ENCODE measurements at regions not wholly inside any gene's neighbourhood (a gene's known extent, or its start where the extent isn't known, plus 50 kb on each side); places are given as distances from the start of the nearest gene placed in this dataset.
A peak's percentile ranks its signal among the peaks of the same experiment; 100 is the strongest.

GRCh38 chr9:15096972-15097371, 186.7 kb upstream of the FREM1 start:
- no peak for DNase-seq
- Histone ChIP-seq H2BK120ac (ENCODE audit: low read depth, low read length) (no peak overlapping the region), H3K36me3 (ENCODE audit: control insufficient read depth, insufficient read depth, low read length) (no peaks in the 10 kb centered on the region), H3K27me3 (ENCODE audit: insufficient read depth, low read length, poor library complexity) (no peaks in the 10 kb centered on the region), H2BK15ac (replicated peaks; ENCODE audit: low read depth) (no peak overlapping the region), H4K5ac (ENCODE audit: low read length) (no peak overlapping the region), H3K27ac (ENCODE audit: low read depth, low read length) (no peak overlapping the region), H3K9ac (ENCODE audit: low read length) (no peak overlapping the region), H3K18ac (ENCODE audit: low read length) (no peak overlapping the region), H3K4me3 (ENCODE audit: low read length) (no peak overlapping the region), H2AK5ac (ENCODE audit: low read length) (no peak overlapping the region), H3K23ac (ENCODE audit: low read length) (no peak overlapping the region), H4K8ac (ENCODE audit: low read depth, low read length) (no peak overlapping the region), H3K56ac (ENCODE audit: low read length) (no peak overlapping the region), H3K4me1 (ENCODE audit: control insufficient read depth, low read depth, low read length) (no peaks in the 10 kb centered on the region), H3K4ac (ENCODE audit: low read depth, low read length) (no peak overlapping the region), H3K79me2 (ENCODE audit: control insufficient read depth, insufficient read depth, low read length) (no peaks in the 10 kb centered on the region), H2BK5ac (ENCODE audit: low read length) (no peak overlapping the region), H3K79me1 (ENCODE audit: low read length) (no peaks in the 10 kb centered on the region), H3K4me2 (ENCODE audit: low read length) (no peak overlapping the region)
- WGBS (ENCODE audit: extremely low coverage, insufficient coverage, low lambda C conversion rate) = no CpG with 5 or more reads among the region's 2 CpGs

- Histone ChIP-seq H3K4me3 (ENCODE audit: low read length) (no peak overlapping the region), H3K4ac (ENCODE audit: low read depth, low read length) (no peak overlapping the region), H2BK15ac (replicated peaks; ENCODE audit: low read depth) (no peak overlapping the region), H2BK120ac (ENCODE audit: low read depth, low read length) (no peak overlapping the region), H3K56ac (ENCODE audit: low read length) (no peak overlapping the region), H3K79me1 (ENCODE audit: low read length) (no peaks in the 10 kb centered on the region), H2AK5ac (ENCODE audit: low read length) (no peak overlapping the region), H2BK5ac (ENCODE audit: low read length) (no peak overlapping the region), H3K79me2 (ENCODE audit: control insufficient read depth, insufficient read depth, low read length) (no peaks in the 10 kb centered on the region), H3K4me2 (ENCODE audit: low read length) (no peak overlapping the region), H3K27me3 (ENCODE audit: insufficient read depth, low read length, poor library complexity) (no peaks in the 10 kb centered on the region), H3K23ac (ENCODE audit: low read length) (no peak overlapping the region), H3K4me1 (ENCODE audit: control insufficient read depth, low read depth, low read length) (no peaks in the 10 kb centered on the region), H3K36me3 (ENCODE audit: control insufficient read depth, insufficient read depth, low read length) (no peaks in the 10 kb centered on the region), H3K27ac (ENCODE audit: low read depth, low read length) (no peak overlapping the region), H3K9ac (ENCODE audit: low read length) (no peak overlapping the region), H4K5ac (ENCODE audit: low read length) (no peak overlapping the region), H3K18ac (ENCODE audit: low read length) (no peak overlapping the region), H4K8ac (ENCODE audit: low read depth, low read length) (no peak overlapping the region)
- WGBS (ENCODE audit: extremely low coverage, insufficient coverage, low lambda C conversion rate) = no CpG with 5 or more reads among the region's 3 CpGs
- no peak for DNase-seq
Observed at GRCh38 chr9:15086778-15087324, 176.6 kb upstream of the FREM1 start.

GRCh38 chr9:15086156-15086763, 176.0 kb upstream of the FREM1 start:
- no peak overlapping the region for H3K4me2 ChIP-seq (ENCODE audit: low read length)
- no peak overlapping the region for H2AK5ac ChIP-seq (ENCODE audit: low read length)
- no peak overlapping the region for H2BK5ac ChIP-seq (ENCODE audit: low read length)
- WGBS (ENCODE audit: extremely low coverage, insufficient coverage, low lambda C conversion rate) = no CpG with 5 or more reads among the region's 6 CpGs
- H3K9ac ChIP-seq (ENCODE audit: low read length) = no peak overlapping the region
- H4K5ac ChIP-seq (ENCODE audit: low read length) = no peak overlapping the region
- no peak overlapping the region for H3K23ac ChIP-seq (ENCODE audit: low read length)
- H3K18ac ChIP-seq (ENCODE audit: low read length) = no peak overlapping the region
- H3K27me3 ChIP-seq (ENCODE audit: insufficient read depth, low read length, poor library complexity) = no peaks in the 10 kb centered on the region
- peak overlapping the region; percentile 31 for H3K4ac ChIP-seq (ENCODE audit: low read depth, low read length)
- no peak overlapping the region for H3K56ac ChIP-seq (ENCODE audit: low read length)
- H3K4me3 ChIP-seq (ENCODE audit: low read length) = no peak overlapping the region
- H3K36me3 ChIP-seq (ENCODE audit: control insufficient read depth, insufficient read depth, low read length) = no peaks in the 10 kb centered on the region
- no peaks in the 10 kb centered on the region for H3K79me1 ChIP-seq (ENCODE audit: low read length)
- no peak overlapping the region for H2BK120ac ChIP-seq (ENCODE audit: low read depth, low read length)
- H3K27ac ChIP-seq (ENCODE audit: low read depth, low read length) = no peak overlapping the region
- no peak overlapping the region for H4K8ac ChIP-seq (ENCODE audit: low read depth, low read length)
- no peaks in the 10 kb centered on the region for H3K79me2 ChIP-seq (ENCODE audit: control insufficient read depth, insufficient read depth, low read length)
- no peak overlapping the region for H2BK15ac ChIP-seq (replicated peaks; ENCODE audit: low read depth)
- no peak for DNase-seq
- H3K4me1 ChIP-seq (ENCODE audit: control insufficient read depth, low read depth, low read length) = no peaks in the 10 kb centered on the region

DNA sequence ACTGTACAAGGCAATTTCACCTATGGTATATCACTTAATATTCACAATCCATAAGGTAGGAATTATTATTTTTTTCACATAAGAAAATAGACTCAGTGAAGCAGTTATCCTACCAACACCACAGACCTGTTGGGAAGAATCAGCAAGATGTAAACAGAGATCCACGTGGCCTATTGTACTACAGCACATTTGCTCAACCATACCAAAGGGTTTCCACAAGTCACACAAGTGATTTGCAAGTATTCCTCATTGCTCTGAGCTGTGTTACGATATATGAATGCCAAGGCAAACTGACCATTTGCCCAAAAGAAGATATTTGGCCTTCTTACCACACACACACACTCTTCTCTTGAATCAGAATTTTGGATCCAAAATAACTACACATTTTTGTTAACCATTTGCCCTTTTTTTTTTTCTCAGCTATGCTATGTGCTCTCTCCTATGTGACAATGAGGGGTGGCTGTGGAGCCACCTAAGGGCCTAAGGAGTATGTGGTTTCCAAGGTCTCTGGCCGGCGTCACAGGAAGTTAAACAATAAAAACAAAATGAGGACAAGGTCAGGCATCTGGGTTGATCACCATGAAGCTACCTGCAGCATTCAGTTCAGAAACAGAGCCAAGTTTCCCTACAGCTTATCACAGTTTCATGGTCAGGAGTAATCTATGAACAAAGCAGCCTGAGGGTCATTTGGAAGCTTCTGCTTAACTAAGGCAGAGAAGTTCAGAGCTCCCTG, 171.0 kb upstream of the FREM1 start:
- H2BK120ac ChIP-seq (ENCODE audit: low read depth, low read length) = no peak overlapping the region

GRCh38 chr9:15080401-15080800, 170.2 kb upstream of the FREM1 start:
- H4K5ac ChIP-seq (ENCODE audit: low read length) = no peak overlapping the region
- H3K9ac ChIP-seq (ENCODE audit: low read length) = no peak overlapping the region
- no peak overlapping the region for H3K18ac ChIP-seq (ENCODE audit: low read length)
- H2AK5ac ChIP-seq (ENCODE audit: low read length) = no peak overlapping the region
- no peak overlapping the region for H4K8ac ChIP-seq (ENCODE audit: low read depth, low read length)
- no peak overlapping the region for H3K4me2 ChIP-seq (ENCODE audit: low read length)
- no peak overlapping the region for H3K56ac ChIP-seq (ENCODE audit: low read length)
- no peaks in the 10 kb centered on the region for H3K79me1 ChIP-seq (ENCODE audit: low read length)
- no peak overlapping the region for H3K4ac ChIP-seq (ENCODE audit: low read depth, low read length)
- no peak for DNase-seq
- H3K4me1 ChIP-seq (ENCODE audit: control insufficient read depth, low read depth, low read length) = peaks cover 2% of the 10 kb centered on the region
- H3K27ac ChIP-seq (ENCODE audit: low read depth, low read length) = no peak overlapping the region
- H2BK5ac ChIP-seq (ENCODE audit: low read length) = no peak overlapping the region
- no peak overlapping the region for H3K4me3 ChIP-seq (ENCODE audit: low read length)
- H2BK15ac ChIP-seq (replicated peaks; ENCODE audit: low read depth) = no peak overlapping the region
- H3K27me3 ChIP-seq (ENCODE audit: insufficient read depth, low read length, poor library complexity) = no peaks in the 10 kb centered on the region
- no CpG with 5 or more reads among the region's 3 CpGs for WGBS (ENCODE audit: extremely low coverage, insufficient coverage, low lambda C conversion rate)
- H3K23ac ChIP-seq (ENCODE audit: low read length) = no peak overlapping the region
- H3K36me3 ChIP-seq (ENCODE audit: control insufficient read depth, insufficient read depth, low read length) = no peaks in the 10 kb centered on the region
- no peak overlapping the region for H2BK120ac ChIP-seq (ENCODE audit: low read depth, low read length)
- no peaks in the 10 kb centered on the region for H3K79me2 ChIP-seq (ENCODE audit: control insufficient read depth, insufficient read depth, low read length)

More for the DNA sequence above, 171.0 kb upstream of the FREM1 start:
- Histone ChIP-seq H3K23ac (ENCODE audit: low read length) (no peak overlapping the region), H3K27me3 (ENCODE audit: insufficient read depth, low read length, poor library complexity) (no peaks in the 10 kb centered on the region), H3K79me2 (ENCODE audit: control insufficient read depth, insufficient read depth, low read length) (no peaks in the 10 kb centered on the region), H3K79me1 (ENCODE audit: low read length) (no peaks in the 10 kb centered on the region), H2BK15ac (replicated peaks; ENCODE audit: low read depth) (no peak overlapping the region), H3K4ac (ENCODE audit: low read depth, low read length) (peak overlapping the region; percentile 9), H3K27ac (ENCODE audit: low read depth, low read length) (no peak overlapping the region), H4K8ac (ENCODE audit: low read depth, low read length) (no peak overlapping the region), H3K9ac (ENCODE audit: low read length) (no peak overlapping the region), H3K18ac (ENCODE audit: low read length) (no peak overlapping the region), H4K5ac (ENCODE audit: low read length) (no peak overlapping the region), H3K36me3 (ENCODE audit: control insufficient read depth, insufficient read depth, low read length) (no peaks in the 10 kb centered on the region), H3K56ac (ENCODE audit: low read length) (no peak overlapping the region), H2AK5ac (ENCODE audit: low read length) (peak overlapping the region; percentile 6), H3K4me1 (ENCODE audit: control insufficient read depth, low read depth, low read length) (peaks cover 2% of the 10 kb centered on the region), H3K4me2 (ENCODE audit: low read length) (no peak overlapping the region), H2BK5ac (ENCODE audit: low read length) (no peak overlapping the region), H3K4me3 (ENCODE audit: low read length) (no peak overlapping the region)
- peak; percentile 5 for DNase-seq
- no CpG with 5 or more reads among the region's 4 CpGs for WGBS (ENCODE audit: extremely low coverage, insufficient coverage, low lambda C conversion rate)

All from mesendoderm (in vitro differentiated cells).